ENCODE measurements at regions not wholly inside any gene's neighbourhood (a gene's known extent, or its start where the extent isn't known, plus 50 kb on each side); places are given as distances from the start of the nearest gene placed in this dataset.

DNA sequence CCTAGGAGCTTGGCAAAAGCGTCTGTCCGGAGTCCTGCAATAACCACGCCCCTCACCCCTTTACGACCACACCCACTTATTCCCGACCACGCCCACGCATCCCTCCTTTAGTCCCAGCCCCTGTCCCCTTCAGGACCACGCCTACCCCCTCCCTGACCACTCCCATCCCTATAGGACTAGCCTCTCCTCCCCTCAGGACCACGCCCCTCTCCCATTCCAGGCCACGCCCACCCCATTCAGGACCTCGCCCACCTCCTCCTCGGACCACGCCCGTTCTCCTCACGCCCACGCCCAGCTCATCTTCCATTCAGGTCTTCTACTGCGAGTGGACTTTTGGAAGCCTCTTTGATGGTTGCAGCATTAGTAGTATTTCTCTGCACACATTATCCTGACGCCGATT lies 131.2 kb upstream of the STX18 start:
- TF ChIP-seq, protein P1, sequence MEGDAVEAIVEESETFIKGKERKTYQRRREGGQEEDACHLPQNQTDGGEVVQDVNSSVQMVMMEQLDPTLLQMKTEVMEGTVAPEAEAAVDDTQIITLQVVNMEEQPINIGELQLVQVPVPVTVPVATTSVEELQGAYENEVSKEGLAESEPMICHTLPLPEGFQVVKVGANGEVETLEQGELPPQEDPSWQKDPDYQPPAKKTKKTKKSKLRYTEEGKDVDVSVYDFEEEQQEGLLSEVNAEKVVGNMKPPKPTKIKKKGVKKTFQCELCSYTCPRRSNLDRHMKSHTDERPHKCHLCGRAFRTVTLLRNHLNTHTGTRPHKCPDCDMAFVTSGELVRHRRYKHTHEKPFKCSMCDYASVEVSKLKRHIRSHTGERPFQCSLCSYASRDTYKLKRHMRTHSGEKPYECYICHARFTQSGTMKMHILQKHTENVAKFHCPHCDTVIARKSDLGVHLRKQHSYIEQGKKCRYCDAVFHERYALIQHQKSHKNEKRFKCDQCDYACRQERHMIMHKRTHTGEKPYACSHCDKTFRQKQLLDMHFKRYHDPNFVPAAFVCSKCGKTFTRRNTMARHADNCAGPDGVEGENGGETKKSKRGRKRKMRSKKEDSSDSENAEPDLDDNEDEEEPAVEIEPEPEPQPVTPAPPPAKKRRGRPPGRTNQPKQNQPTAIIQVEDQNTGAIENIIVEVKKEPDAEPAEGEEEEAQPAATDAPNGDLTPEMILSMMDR (IDR thresholded peaks at IDR 0.05), result no peak
- DNase-seq, result no peak
- peaks cover 0 to 6% (median 2%) of the 10 kb centered on the region in 4 donors for H3K4me1 ChIP-seq
- H3K27ac ChIP-seq, result no peak overlapping the region
- no peaks in the 10 kb centered on the region for H3K27me3 ChIP-seq
- intact Hi-C loops (cut with DNase I; ENCODE audit: low total_unique reads), result no loop called here
- no peaks in the 10 kb centered on the region for H3K9me3 ChIP-seq
- H3K4me3 ChIP-seq, result no peak overlapping the region
- H3K36me3 ChIP-seq, result no peaks in the 10 kb centered on the region

DNA sequence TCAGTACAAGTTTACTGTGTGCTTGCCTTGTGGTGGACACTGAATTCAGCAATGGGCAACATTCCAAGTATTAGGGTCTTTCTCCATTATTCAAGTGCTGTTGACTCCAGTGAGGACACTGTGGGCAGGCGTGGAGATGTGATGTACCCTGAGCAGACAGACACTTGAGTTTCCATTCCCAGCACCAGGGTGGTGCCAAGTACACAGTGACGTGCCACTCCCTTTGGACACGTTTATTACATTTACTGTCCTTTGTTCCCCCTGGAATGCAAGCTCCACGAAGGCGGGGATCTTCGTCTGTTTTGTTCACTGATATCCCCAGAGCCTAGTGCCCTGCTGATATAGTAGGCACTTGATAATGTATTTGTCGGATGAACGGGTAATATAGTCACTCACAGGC lies 130.6 kb upstream of the STX18 start:
- intact Hi-C loops (cut with DNase I; ENCODE audit: low total_unique reads), result no loop called here
- TF ChIP-seq, protein P1 (IDR thresholded peaks at IDR 0.05), result no peak

DNA sequence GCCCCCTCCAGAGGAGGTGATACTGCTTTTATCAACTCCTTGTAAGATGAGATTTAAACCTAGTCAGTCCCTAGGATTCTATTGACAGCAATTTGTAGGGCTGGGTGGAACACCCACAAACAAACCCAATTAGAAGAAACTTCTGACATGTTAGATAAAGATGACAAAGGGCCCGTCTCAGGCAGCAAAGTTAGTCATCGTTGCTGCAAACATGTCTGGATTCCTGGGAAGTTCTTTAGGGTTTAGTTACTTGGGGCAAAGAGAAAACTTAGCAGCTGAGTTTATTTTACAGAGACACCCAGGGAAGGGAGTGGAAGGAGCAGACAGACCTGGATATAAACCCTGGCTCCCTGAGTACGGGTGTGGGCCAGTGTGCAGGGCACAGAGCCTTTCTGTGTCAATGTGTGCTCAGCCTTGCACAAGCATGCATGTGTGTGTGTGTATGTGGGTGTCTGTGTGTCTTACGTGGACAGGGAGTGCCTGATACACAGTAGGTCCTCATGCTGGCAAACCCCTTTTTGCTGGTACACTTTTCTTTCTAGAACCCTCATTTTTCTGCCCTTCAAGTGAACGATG lies 130.0 kb upstream of the STX18 start:
- H3K4me3 ChIP-seq, result no peak overlapping the region
- intact Hi-C loops (cut with DNase I; ENCODE audit: low total_unique reads), result no loop called here

More for the DNA sequence above, 130.6 kb upstream of the STX18 start:
- Histone ChIP-seq H3K9me3 (no peaks in the 10 kb centered on the region), H3K27ac (no peak overlapping the region), H3K4me3 (no peak overlapping the region), H3K4me1 (peaks cover 0 to 2% (median 0%) of the 10 kb centered on the region in 4 donors), H3K36me3 (no peaks in the 10 kb centered on the region), H3K27me3 (no peaks in the 10 kb centered on the region)
- DNase-seq, result no peak

DNA sequence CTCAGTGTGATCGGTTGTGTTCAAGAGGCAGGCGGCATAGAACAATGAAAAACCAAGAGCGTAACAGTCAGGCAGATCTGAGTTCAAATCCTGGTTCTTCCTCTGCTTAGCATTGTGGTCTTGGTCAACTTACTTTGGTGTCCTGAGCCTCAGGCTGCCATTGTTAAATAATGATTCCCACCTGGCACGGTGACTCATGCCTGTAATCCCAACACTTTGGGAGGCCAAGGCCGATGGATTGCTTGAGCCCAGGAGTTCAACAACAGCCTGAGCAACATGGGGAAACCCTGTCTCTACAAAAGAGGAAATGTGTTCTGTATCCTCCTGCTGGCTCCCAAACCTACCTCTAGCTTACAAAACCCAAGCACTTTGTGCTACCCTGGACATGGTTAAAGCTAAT lies 129.0 kb upstream of the STX18 start:
- H3K9me3 ChIP-seq, result no peaks in the 10 kb centered on the region
- TF ChIP-seq, protein P1 (IDR thresholded peaks at IDR 0.05), result no peak
- intact Hi-C loops (cut with DNase I; ENCODE audit: low total_unique reads), result no loop called here

More for the DNA sequence above, 130.0 kb upstream of the STX18 start:
- no peaks in the 10 kb centered on the region for H3K9me3 ChIP-seq
- H3K4me1 ChIP-seq, result peaks cover 0 to 7% (median 0%) of the 10 kb centered on the region in 4 donors
- no peaks in the 10 kb centered on the region for H3K36me3 ChIP-seq
- no peaks in the 10 kb centered on the region for H3K27me3 ChIP-seq
- DNase-seq, result no peak
- TF ChIP-seq, protein P1 (IDR thresholded peaks at IDR 0.05), result no peak
- no peak overlapping the region for H3K27ac ChIP-seq

DNA sequence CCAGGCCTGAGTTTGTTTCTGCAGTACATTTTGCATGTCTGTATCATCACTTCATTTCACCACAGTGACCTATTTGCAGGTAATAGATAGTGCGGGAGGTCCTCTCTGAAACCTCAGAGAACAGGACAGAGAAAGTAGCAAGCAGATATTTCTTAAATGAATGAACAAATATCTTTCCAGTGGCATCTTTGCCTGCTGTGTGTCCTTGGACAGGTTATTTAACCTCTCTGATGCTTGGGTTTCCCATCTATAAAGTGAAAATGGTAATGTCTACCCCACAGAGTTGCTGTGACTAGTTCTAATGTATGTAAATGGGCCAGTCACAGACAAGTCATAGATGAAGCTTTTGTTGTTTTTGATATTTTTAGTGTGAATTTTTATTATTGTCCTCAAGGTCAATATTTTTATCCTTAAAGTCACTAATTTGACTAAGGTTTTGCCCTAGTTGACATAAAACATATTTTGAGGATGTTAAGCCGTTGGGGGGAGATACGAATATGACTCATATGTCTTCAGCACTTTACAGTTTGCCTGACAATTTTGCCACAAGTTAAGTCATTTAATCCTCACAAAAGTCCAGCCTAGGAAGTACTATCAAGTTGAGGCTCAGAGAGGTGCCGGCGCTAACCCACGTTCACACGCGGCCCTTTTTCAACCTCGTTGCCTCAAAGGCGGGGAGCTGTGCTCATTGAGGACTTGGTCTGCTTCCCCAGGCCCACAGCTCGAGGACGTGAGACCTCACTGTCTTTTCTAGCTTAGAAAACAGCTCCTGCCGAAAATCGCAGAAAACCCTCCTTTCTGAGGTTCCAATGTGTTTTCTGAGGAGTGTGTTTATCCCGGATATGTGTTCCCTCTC lies 126.7 kb upstream of the STX18 start:
- intact Hi-C loops (cut with DNase I; ENCODE audit: low total_unique reads), result no loop called here
- TF ChIP-seq, protein P1 (IDR thresholded peaks at IDR 0.05), result no peak
- Histone ChIP-seq H3K27ac (no peak overlapping the region), H3K4me3 (no peak overlapping the region), H3K36me3 (no peaks in the 10 kb centered on the region), H3K9me3 (no peaks in the 10 kb centered on the region), H3K27me3 (no peaks in the 10 kb centered on the region), H3K4me1 (peaks cover 0 to 7% (median 1%) of the 10 kb centered on the region in 4 donors)
- DNase-seq, result no peak

More for the DNA sequence above, 129.0 kb upstream of the STX18 start:
- Histone ChIP-seq H3K4me3 (no peak overlapping the region), H3K27ac (no peak overlapping the region), H3K36me3 (no peaks in the 10 kb centered on the region), H3K27me3 (no peaks in the 10 kb centered on the region), H3K4me1 (peaks cover 0 to 7% (median 1%) of the 10 kb centered on the region in 4 donors)
- DNase-seq, result no peak
